Fibroblast of skin of left quadriceps (primary cell): ENCODE measurements at regions not wholly inside any gene's neighbourhood (a gene's known extent, or its start where the extent isn't known, plus 50 kb on each side); places are given as distances from the start of the nearest gene placed in this dataset.

Experiments used
- DNase-seq, 2 experiments: peaks; one replicate each; pipeline ENCODE4 v3.0.0-alpha.2; 2013; ENCODE audit warnings: low read depth in 2 of 2

DNA sequence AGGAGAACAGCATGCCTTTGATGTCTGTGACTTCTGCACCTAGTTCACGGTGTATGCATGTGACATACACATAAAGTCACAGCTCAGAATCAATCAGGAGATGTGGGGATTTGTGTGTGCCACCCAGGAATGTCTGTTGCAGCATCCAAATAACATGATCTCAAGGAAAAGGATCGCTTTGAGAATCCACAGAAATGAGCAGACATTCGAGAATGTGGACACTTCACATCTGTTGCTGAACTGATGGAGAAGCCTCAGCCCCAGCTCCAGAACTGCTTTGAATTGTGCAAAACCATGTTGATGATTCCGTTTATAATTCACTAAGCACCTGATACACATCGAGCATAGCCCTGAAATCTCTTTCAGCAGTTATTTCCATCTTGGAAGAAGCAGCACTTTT is 208.6 kb downstream of the CMPK2 start:
- DNase-seq = peak; percentile 44 to 48

DNA sequence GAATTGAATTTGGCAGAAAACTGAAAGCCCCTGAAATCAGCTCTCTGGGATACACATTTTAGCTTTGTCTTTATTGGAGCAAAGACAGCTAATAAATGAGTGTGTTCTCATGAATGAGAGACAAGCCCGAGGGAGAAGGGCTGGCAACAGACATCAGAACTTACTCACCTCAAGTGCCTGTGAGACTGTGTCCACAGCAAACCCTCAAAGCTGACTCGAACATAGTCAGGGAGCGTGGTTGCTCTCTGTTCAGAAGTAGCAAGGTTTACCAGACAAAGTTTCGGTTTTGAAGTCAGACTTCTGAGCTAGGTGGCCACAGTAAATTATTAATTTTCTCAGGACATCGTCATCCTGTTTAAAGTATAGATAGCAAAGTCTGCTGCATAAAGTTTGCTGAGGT is 207.9 kb downstream of the CMPK2 start:
- peak in 1 of 2 experiments; percentile 32 for DNase-seq

DNA sequence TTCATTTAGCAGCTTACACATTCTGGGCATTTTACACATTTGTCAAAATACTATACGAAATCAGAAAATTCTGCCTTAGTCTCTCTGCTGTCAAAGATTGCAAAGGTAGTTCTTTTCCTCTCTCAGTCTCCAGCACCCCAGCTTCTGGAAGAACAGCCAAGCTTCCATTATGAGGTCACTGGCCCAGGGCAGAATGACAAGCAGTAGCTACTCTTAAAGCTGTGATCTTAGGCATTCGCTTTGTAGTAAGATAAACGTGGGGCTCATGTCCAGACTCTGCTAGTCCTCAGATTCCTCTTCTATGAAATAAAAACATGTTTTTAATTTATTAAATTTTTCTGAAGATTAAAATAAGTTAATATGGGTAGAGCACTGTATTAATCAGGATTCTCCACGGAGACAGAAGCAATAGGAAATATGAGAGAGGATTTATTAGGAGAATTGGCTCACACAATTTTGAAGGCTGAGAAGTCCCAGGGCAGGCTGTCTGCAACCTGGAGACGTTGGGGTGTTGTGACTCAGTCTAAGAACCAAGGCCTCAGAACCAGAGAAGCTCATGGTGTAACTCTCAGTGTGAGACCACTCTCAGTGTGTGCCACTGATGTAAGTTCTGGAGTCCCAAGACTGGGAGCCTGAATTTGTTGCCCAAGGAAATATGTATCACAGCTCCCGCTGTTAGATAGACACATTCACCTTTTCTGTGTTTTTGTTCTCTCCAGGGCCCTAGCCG is 201.2 kb downstream of the CMPK2 start:
- DNase-seq = no peak

DNA sequence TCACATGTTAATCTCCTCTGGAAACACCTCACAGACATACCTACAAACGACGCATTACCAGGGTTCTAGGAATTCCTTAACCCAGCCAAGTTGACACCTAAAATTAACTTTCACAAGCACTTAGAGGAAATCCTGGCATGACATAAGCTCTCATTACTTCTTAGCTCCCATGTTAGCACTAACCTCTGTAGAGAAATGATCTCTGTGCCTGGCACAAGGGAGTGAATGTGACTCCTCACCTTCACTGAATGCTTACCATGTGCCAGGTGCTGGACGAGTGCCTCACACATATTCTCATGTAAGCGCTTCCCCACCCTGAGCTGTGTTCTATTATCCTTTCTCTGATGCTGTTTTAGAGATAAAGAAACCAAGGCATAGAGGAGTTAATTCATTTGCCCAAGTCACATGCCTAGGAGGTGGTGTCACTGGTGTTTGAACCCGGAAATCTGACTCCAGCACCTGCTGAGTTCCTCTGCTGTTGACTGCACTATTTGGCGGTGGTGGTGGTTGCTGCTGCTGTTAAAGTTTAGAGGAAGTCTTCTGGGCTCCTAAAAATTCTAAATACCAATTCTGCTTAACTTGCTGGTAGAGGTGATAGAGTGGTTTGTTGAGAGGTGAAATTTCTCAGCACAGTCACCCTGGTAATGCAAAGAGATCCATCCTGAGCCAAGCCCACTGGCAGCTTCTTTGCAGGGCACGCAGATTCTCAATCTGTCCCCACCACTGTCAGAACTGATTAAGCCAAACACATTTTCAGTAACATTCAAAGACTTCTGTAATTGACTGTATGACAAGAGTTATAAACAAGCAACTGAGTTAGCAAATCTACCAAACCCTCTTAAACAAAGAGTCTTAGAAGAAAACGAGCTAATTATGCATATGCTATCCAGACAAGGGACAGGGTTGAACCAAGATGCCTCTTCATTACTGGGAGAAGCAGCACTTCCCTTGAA is 200.3 kb downstream of the CMPK2 start:
- DNase-seq = no peak

DNA sequence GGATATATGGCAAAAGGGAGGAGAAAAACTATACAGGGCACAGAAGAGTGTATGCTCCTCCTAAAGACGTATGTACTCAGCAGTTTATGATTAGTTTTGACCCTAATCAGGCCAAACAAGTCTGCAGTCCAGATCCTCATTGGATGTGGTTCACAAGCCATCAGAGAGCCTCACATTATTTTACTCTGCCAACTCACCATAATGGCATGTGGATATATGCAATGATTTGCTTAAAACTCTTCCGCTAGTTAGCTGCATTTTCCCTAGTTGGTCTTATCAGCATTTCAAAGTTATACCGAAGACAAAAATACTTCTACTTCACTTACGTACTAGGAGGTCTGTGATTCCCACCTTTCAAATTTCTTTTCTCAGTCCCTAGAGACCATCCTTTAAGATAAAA is 198.4 kb downstream of the CMPK2 start:
- DNase-seq = no peak

GRCh38 chr2:6671913-6672312 is 193.8 kb downstream of the CMPK2 start:
- peak; percentile 70 to 73 for DNase-seq

GRCh38 chr2:6674381-6674780 is 191.3 kb downstream of the CMPK2 start:
- peak; percentile 44 to 51 for DNase-seq

DNA sequence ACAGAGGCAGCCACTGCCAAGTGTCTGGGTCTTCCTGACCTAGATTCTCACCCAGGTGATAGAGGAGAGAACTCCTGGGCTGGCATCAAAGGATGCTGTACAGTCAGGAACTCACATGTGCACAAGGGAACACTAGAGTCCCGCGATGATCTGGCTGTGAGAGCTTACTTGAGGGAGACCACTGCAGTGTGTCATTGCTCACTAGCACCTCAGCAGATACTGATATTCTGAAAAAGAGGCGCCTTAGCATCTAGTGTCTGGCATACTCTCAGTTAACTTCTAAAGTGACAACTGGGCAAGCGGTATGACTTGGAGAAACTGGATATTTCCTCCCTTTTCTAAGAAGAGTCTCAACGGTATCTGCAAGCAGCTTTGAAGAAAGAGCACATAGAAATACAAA is 189.9 kb downstream of the CMPK2 start:
- DNase-seq = no peak

DNA sequence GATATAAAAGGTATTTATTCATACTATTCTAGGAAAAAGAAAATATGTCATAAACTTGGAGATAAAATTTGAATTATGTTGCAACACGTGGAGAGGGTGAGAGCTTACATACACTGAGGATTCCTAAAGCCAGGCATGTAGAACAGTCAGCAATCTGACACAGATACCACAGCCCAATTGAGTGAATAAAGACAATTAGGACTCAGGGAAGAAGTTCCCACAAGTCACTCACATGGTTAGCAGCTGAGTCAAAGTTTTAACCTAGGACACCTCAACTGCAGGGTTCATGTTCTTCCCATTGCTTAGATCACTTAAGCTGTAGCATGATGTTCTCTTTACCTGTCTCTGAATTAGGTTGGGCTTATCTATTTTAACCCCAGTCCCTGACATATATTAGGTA is 189.5 kb downstream of the CMPK2 start:
- no peak for DNase-seq

- DNase-seq = no peak
Measured at GRCh38 chr2:6676776-6677175, 188.9 kb downstream of the CMPK2 start.

DNA sequence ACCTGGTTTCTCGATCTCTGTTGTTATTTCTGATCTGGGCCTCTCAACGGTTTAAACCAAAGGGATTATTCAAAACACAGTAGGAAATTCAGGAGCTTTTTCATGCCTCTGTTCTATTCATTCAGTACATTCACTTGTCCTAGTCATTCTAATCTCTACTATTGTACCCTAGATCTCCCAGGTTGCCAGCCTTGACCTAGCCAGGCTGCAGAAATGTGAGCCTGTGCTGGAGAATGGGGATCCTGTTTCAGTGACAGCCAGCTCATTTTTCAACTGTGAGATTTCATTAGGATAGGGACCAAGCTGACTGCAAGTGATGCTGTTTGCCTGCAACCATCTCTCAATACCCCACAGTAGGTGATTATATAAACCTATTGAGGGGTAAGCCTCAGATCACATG is 186.2 kb downstream of the CMPK2 start:
- DNase-seq = no peak

DNA sequence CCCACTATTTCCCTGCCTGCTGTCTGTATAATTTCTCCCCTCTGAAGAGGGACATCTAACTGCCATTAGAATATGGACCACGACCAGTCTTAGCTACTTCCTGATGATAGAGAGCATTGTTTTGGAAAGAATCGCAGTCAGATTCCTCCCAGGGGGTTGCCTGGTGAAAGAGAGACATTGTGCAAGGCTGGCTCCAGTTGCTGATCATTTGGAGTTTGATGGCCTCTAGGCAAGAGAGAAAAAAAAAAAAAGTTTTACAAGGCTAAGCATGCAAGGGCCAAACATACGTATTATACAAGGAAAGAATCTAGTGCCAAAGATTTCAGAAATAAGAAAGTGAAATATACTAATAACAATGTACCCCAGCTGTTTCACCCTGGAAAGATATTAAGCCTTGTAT is 182.2 kb downstream of the CMPK2 start:
- DNase-seq = no peak

GRCh38 chr2:6685447-6685846 is 180.3 kb downstream of the CMPK2 start:
- DNase-seq = no peak

- no peak for DNase-seq
Measured at GRCh38 chr2:6692056-6692455, 173.7 kb downstream of the CMPK2 start.

GRCh38 chr2:6692819-6693218 is 172.9 kb downstream of the CMPK2 start:
- no peak for DNase-seq

DNA sequence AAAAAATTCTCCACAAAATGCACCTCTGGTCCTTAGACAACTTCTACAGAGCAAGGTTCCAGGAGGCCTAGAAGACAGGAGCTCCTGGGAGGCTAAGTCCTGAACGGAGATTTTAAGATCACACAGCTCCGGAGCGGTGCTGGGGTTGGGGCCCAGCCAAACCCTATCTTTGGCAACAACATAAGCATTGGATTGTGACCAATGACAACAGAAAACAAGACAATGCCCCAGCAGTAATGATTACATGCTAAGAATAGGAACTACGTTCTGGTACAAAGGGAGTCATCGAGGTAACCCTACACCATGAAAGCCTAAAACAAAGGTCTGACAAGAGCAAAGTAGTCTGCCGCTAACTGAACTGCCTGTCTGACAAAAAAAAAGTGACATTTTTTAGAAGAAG is 171.2 kb downstream of the CMPK2 start:
- no peak for DNase-seq

GRCh38 chr2:6700335-6700734 is 165.4 kb downstream of the CMPK2 start:
- no peak for DNase-seq

GRCh38 chr2:6704077-6704476 is 161.6 kb downstream of the CMPK2 start:
- no peak for DNase-seq

GRCh38 chr2:6721395-6721794 is 144.3 kb downstream of the CMPK2 start:
- no peak for DNase-seq

DNA sequence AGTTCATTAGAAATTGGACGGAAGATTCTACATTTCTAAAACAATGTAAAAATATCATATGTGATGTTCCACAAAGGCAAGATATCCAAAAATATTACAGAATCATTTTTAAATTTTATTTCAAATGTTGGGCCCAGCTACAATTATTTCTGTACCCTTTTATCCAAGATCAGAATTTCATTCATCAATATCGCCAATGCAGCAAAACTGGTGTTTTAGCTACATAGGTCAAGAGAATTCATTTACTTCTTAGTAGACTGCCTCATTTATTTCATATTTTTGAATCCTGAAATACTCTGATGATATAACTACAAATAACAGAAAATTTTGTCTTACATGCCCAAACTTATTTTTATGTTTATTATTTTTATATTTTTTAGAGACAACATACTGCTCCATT is 143.1 kb downstream of the CMPK2 start:
- no peak for DNase-seq

DNA sequence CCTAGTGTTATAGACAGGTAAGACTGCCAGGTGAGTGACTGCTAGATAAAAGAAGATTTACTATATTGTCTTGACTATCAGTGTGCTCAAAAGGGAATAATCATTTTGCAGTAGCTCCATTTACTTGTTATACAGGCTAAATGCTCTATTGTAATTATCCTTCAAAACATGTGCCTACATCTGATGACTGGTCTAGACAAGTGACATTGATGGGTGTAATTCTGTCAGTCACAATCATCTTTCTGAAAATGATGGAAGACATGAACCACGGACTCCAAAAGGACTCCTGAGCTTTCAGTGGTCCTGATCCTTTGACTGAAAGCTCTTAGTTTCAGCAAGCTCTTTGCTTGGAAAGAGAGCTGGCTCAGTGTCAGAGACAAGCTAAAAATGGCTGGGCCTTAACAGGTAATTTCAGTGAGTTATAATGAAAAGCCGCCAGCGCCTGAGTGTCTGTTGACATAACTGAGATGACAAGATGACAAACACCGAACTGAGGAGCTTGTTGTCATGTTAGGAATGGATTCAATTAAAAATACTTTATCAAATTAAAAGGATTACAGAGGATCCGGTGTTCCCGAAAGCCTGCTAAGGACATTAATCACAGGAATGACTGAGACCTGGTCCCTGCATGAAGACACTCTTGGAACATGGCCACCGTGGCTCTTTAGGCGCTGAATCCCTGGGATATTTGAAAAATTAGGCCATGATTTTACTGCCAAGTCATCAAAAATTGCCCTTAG is 141.7 kb downstream of the CMPK2 start:
- DNase-seq = peak; percentile 7 to 11

- peak; percentile 6 to 13 for DNase-seq
Measured at GRCh38 chr2:6724605-6725140, 141.0 kb downstream of the CMPK2 start.
